ENCODE measurements at regions not wholly inside any gene's neighbourhood (a gene's known extent, or its start where the extent isn't known, plus 50 kb on each side); places are given as distances from the start of the nearest gene placed in this dataset.

DNA sequence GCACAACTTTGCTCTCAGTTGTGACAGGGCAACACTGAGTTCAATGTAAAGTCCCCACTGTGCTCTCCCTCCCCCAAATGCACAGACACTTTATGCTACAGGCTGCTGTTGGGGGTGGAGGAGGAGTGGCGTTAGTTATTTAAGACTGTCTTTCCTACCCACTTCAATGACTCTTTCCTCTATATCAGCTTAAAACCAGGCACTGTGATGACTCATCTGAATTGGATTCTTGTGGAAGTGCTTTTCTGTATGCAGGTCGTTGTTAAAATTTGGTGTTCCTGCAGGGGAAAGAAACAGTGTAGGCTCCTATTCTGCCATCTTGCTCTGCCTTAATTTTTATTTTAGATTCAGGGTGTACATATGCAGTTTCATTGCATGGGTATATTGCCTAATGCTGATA lies 1157.2 kb upstream of the ADGRL3 start:
- TF ChIP-seq, protein P1, sequence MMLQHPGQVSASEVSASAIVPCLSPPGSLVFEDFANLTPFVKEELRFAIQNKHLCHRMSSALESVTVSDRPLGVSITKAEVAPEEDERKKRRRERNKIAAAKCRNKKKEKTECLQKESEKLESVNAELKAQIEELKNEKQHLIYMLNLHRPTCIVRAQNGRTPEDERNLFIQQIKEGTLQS (IDR thresholded peaks at IDR 0.05; ENCODE audit: insufficient read depth, low read depth, low read length), result no peak
- TF ChIP-seq, protein P2, sequence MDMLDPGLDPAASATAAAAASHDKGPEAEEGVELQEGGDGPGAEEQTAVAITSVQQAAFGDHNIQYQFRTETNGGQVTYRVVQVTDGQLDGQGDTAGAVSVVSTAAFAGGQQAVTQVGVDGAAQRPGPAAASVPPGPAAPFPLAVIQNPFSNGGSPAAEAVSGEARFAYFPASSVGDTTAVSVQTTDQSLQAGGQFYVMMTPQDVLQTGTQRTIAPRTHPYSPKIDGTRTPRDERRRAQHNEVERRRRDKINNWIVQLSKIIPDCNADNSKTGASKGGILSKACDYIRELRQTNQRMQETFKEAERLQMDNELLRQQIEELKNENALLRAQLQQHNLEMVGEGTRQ (IDR thresholded peaks at IDR 0.05; ENCODE audit: low read length), result no peak
- TF ChIP-seq FOSL1 (IDR thresholded peaks at IDR 0.05; ENCODE audit: insufficient read depth, low read depth, low read length) (no peak), BRCA1 (IDR thresholded peaks at IDR 0.05; ENCODE audit: low read depth, low read length) (no peak), SRF (IDR thresholded peaks at IDR 0.05; ENCODE audit: low read depth, low read length) (no peak), CHD2 (IDR thresholded peaks at IDR 0.05; ENCODE audit: low read length) (no peak), POLR2AphosphoS5 (IDR thresholded peaks at IDR 0.05; ENCODE audit: low read depth, low read length) (no peak), YY1 (IDR thresholded peaks at IDR 0.05; ENCODE audit: low read depth, low read length) (no peak)
